ENCODE measurements at regions not wholly inside any gene's neighbourhood (a gene's known extent, or its start where the extent isn't known, plus 50 kb on each side); places are given as distances from the start of the nearest gene placed in this dataset.

DNA sequence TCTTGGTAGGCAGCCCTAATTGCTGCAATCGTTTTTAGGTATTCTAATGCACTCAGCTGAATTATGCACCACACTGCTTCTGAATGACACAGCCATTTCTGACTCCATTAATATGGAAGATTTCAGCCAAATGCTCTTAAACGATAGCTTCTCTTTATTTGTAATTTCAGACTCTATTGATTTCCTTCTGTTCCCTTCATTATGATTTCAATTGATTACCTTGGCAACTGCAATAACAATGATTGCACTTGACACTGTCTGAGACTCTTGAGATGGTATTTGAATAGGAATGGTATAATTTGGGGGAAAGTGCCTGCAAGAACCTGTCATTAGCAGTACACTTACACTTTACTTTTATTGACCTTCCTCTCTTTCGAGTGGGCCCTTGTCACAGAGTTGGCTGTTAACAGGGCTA lies 296.1 kb upstream of the DMAC1 start:
- no peak for DNase-seq
- TF ChIP-seq CTCF (IDR thresholded peaks at IDR 0.05; ENCODE audit: partially characterized antibody, unreplicated experiment): no peak
- Mint-ChIP-seq H3K27ac (ENCODE audit: unreplicated experiment) (no peak overlapping the region), H3K27me3 (ENCODE audit: unreplicated experiment) (no peaks in the 10 kb centered on the region), H3K4me1 (ENCODE audit: low read depth, unreplicated experiment) (peaks cover 2% of the 10 kb centered on the region), H3K4me3 (ENCODE audit: unreplicated experiment) (no peak overlapping the region), H3K9me3 (ENCODE audit: unreplicated experiment) (no peaks in the 10 kb centered on the region), H3K36me3 (ENCODE audit: unreplicated experiment) (no peaks in the 10 kb centered on the region)

DNA sequence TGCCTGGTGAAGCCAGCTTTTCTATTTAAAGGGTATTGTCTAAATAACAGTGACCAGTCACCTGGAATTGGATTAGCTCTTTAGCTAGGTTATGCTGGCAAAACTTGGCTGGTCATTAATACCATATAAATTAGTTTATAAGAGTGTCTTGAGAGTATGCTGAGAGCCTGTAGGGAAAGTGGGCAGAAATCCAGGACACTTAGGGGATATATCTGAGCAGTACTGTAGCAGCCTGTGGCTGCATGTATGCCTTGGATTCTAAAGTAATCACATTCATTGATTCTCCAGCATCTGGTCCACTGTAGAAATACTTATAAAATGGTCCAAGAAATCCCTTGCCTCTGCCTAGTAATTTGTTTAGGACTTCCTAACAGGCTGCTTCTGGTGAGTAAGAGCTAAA lies 288.9 kb upstream of the DMAC1 start:
- peaks cover 3% of the 10 kb centered on the region for H3K27me3 Mint-ChIP-seq (ENCODE audit: unreplicated experiment)
- no peak overlapping the region for H3K4me3 Mint-ChIP-seq (ENCODE audit: unreplicated experiment)
- no peaks in the 10 kb centered on the region for H3K36me3 Mint-ChIP-seq (ENCODE audit: unreplicated experiment)
- H3K27ac Mint-ChIP-seq (ENCODE audit: unreplicated experiment): no peak overlapping the region
- DNase-seq: no peak
- peaks cover 3% of the 10 kb centered on the region for H3K9me3 Mint-ChIP-seq (ENCODE audit: unreplicated experiment)
- no peak for TF ChIP-seq CTCF (IDR thresholded peaks at IDR 0.05; ENCODE audit: partially characterized antibody, unreplicated experiment)
- peaks cover 4% of the 10 kb centered on the region for H3K4me1 Mint-ChIP-seq (ENCODE audit: low read depth, unreplicated experiment)

GRCh38 chr9:8085986-8086385 lies 286.4 kb upstream of the DMAC1 start:
- Mint-ChIP-seq H3K27me3 (ENCODE audit: unreplicated experiment) (peaks cover 3% of the 10 kb centered on the region), H3K4me3 (ENCODE audit: unreplicated experiment) (no peak overlapping the region), H3K36me3 (ENCODE audit: unreplicated experiment) (peaks cover 4% of the 10 kb centered on the region), H3K27ac (ENCODE audit: unreplicated experiment) (peak overlapping the region; percentile 50), H3K9me3 (ENCODE audit: unreplicated experiment) (peaks cover 4% of the 10 kb centered on the region), H3K4me1 (ENCODE audit: low read depth, unreplicated experiment) (peaks cover 4% of the 10 kb centered on the region)
- no peak for TF ChIP-seq CTCF (IDR thresholded peaks at IDR 0.05; ENCODE audit: partially characterized antibody, unreplicated experiment)
- DNase-seq: no peak

GRCh38 chr9:8078641-8079140 lies 279.1 kb upstream of the DMAC1 start:
- Mint-ChIP-seq H3K27me3 (ENCODE audit: unreplicated experiment) (no peaks in the 10 kb centered on the region), H3K9me3 (ENCODE audit: unreplicated experiment) (peaks cover 2% of the 10 kb centered on the region), H3K27ac (ENCODE audit: unreplicated experiment) (no peak overlapping the region), H3K4me3 (ENCODE audit: unreplicated experiment) (no peak overlapping the region), H3K4me1 (ENCODE audit: low read depth, unreplicated experiment) (no peaks in the 10 kb centered on the region), H3K36me3 (ENCODE audit: unreplicated experiment) (peaks cover 11% of the 10 kb centered on the region)
- no peak for TF ChIP-seq CTCF (IDR thresholded peaks at IDR 0.05; ENCODE audit: partially characterized antibody, unreplicated experiment)
- DNase-seq: no peak

GRCh38 chr9:8074713-8075286 lies 275.2 kb upstream of the DMAC1 start:
- H3K27me3 Mint-ChIP-seq (ENCODE audit: unreplicated experiment): no peaks in the 10 kb centered on the region
- peaks cover 7% of the 10 kb centered on the region for H3K36me3 Mint-ChIP-seq (ENCODE audit: unreplicated experiment)
- no peak overlapping the region for H3K27ac Mint-ChIP-seq (ENCODE audit: unreplicated experiment)
- TF ChIP-seq CTCF (IDR thresholded peaks at IDR 0.05; ENCODE audit: partially characterized antibody, unreplicated experiment): no peak
- H3K9me3 Mint-ChIP-seq (ENCODE audit: unreplicated experiment): no peaks in the 10 kb centered on the region
- no peak for DNase-seq
- H3K4me1 Mint-ChIP-seq (ENCODE audit: low read depth, unreplicated experiment): peaks cover 11% of the 10 kb centered on the region
- no peak overlapping the region for H3K4me3 Mint-ChIP-seq (ENCODE audit: unreplicated experiment)

All from glutamatergic neuron (in vitro differentiated cells).